Suprapubic skin (tissue), 4 donors: ENCODE measurements at regions not wholly inside any gene's neighbourhood (a gene's known extent, or its start where the extent isn't known, plus 50 kb on each side); places are given as distances from the start of the nearest gene placed in this dataset.
"Not testable (repeated sequence)": the region's sequence is repeated elsewhere in the genome, so short reads cannot be mapped to it uniquely, and the experiment has no call there.

Experiments used
- DNase-seq, 2 donors: peaks; one replicate each; pipeline ENCODE4 v3.0.0-alpha.2; 2019; ENCODE audit warnings: low spot score in 2 of 2
- H3K27ac ChIP-seq: fragments of 200-600 bp; sonication (generic); one replicate; pipeline ENCODE4 v1.5.1; 2019
- H3K27me3 ChIP-seq: fragments of 200-600 bp; sonication (generic); one replicate; pipeline ENCODE4 v1.5.1; 2019
- H3K36me3 ChIP-seq: fragments of 200-600 bp; sonication (generic); one replicate; pipeline ENCODE4 v1.5.1; 2019
- H3K4me1 ChIP-seq: fragments of 200-600 bp; sonication (generic); one replicate; pipeline ENCODE4 v1.5.1; 2019
- H3K4me3 ChIP-seq: fragments of 200-600 bp; sonication (generic); one replicate; pipeline ENCODE4 v1.5.1; 2019; ENCODE audit warnings: mild to moderate bottlenecking
- H3K9me3 ChIP-seq: fragments of 200-600 bp; sonication (generic); one replicate; pipeline ENCODE4 v1.5.1; 2019
- CTCF ChIP-seq, 2 donors: fragments of 200-600 bp in 1 of 2; fragments of 450-650 bp in 1 of 2; sonication (generic) in 1 of 2; IDR thresholded peaks; one replicate each; pipeline ENCODE4 v1.5.1; 2016 to 2019; ENCODE audit warnings: antibody characterized with exemption in 2 of 2, mild to moderate bottlenecking in 1 of 2, moderate library complexity in 1 of 2
- EP300 ChIP-seq: sonication (generic); formaldehyde crosslinking; IDR thresholded peaks from one replicate; pipeline ENCODE4 v1.6.1; 2017; ENCODE audit warnings: antibody characterized with exemption
- POLR2A ChIP-seq, 2 donors: fragments of 450-650 bp; IDR thresholded peaks; one replicate each; pipeline ENCODE4 v1.6.1; 2017; ENCODE audit warnings: antibody characterized with exemption in 2 of 2, mild to moderate bottlenecking in 2 of 2, moderate library complexity in 2 of 2
- POLR2AphosphoS5 ChIP-seq, 3 donors: sonication (generic); formaldehyde crosslinking; IDR thresholded peaks; one replicate each; pipeline ENCODE4 v1.6.1; 2017; ENCODE audit warnings: antibody characterized with exemption in 3 of 3
- WGBS: methylation state at CpG from one replicate; pipeline ENCODE4 v1.1.5; 2018; 5-methylcytosine and 5-hydroxymethylcytosine counted together

GRCh38 chr3:152646004-152646403 lies 188.9 kb upstream of the P2RY1 start:
- Histone ChIP-seq H3K4me3 (no peak overlapping the region), H3K27me3 (no peaks in the 10 kb centered on the region), H3K36me3 (no peaks in the 10 kb centered on the region), H3K9me3 (no peaks in the 10 kb centered on the region), H3K4me1 (no peaks in the 10 kb centered on the region), H3K27ac (no peak overlapping the region)
- TF ChIP-seq POLR2A (IDR thresholded peaks at IDR 0.05) (no peak), CTCF (IDR thresholded peaks at IDR 0.05) (no peak), EP300 (no peak), POLR2AphosphoS5 (IDR thresholded peaks at IDR 0.05) (no peak)
- WGBS = 52% methylated on average over 4 of the region's 4 CpGs
- DNase-seq = no peak

- H3K27me3 ChIP-seq = no peaks in the 10 kb centered on the region
- DNase-seq = no peak
- WGBS = 76% methylated on average over 4 of the region's 4 CpGs
- H3K36me3 ChIP-seq = no peaks in the 10 kb centered on the region
- H3K27ac ChIP-seq = no peak overlapping the region
- TF ChIP-seq CTCF (IDR thresholded peaks at IDR 0.05) = no peak
- no peak for TF ChIP-seq EP300
- TF ChIP-seq POLR2A (IDR thresholded peaks at IDR 0.05) = no peak
- no peak for TF ChIP-seq POLR2AphosphoS5 (IDR thresholded peaks at IDR 0.05)
- no peak overlapping the region for H3K4me3 ChIP-seq
- H3K4me1 ChIP-seq = no peaks in the 10 kb centered on the region
- no peaks in the 10 kb centered on the region for H3K9me3 ChIP-seq
Measured at GRCh38 chr3:152650177-152650576, 184.8 kb upstream of the P2RY1 start.

GRCh38 chr3:152650923-152651322 lies 184.0 kb upstream of the P2RY1 start:
- not testable (repeated sequence) for H3K9me3 ChIP-seq, DNase-seq, H3K4me1 ChIP-seq, H3K27ac ChIP-seq, H3K4me3 ChIP-seq, H3K27me3 ChIP-seq, H3K36me3 ChIP-seq
- WGBS = 92% methylated on average over 4 of the region's 4 CpGs

GRCh38 chr3:152656214-152656971 lies 178.5 kb upstream of the P2RY1 start:
- Histone ChIP-seq H3K36me3 (no peaks in the 10 kb centered on the region), H3K9me3 (no peaks in the 10 kb centered on the region), H3K4me3 (no peak overlapping the region), H3K27ac (no peak overlapping the region), H3K27me3 (no peaks in the 10 kb centered on the region), H3K4me1 (peaks cover 12% of the 10 kb centered on the region)
- DNase-seq = no peak
- 41% methylated on average over 10 of the region's 10 CpGs for WGBS
- TF ChIP-seq CTCF (IDR thresholded peaks at IDR 0.05) (no peak), POLR2A (IDR thresholded peaks at IDR 0.05) (no peak), POLR2AphosphoS5 (IDR thresholded peaks at IDR 0.05) (no peak), EP300 (no peak)

- no peak for DNase-seq
- Histone ChIP-seq H3K27ac (no peak overlapping the region), H3K4me1 (peaks cover 12% of the 10 kb centered on the region), H3K27me3 (no peaks in the 10 kb centered on the region), H3K9me3 (no peaks in the 10 kb centered on the region), H3K36me3 (no peaks in the 10 kb centered on the region), H3K4me3 (no peak overlapping the region)
- no peak for TF ChIP-seq POLR2A (IDR thresholded peaks at IDR 0.05)
- TF ChIP-seq CTCF (IDR thresholded peaks at IDR 0.05) = no peak
- TF ChIP-seq POLR2AphosphoS5 (IDR thresholded peaks at IDR 0.05) = no peak
- no peak for TF ChIP-seq EP300
Measured at GRCh38 chr3:152656972-152657355, 178.0 kb upstream of the P2RY1 start.
